AML-193 (cell line): ENCODE measurements at regions not wholly inside any gene's neighbourhood (a gene's known extent, or its start where the extent isn't known, plus 50 kb on each side); places are given as distances from the start of the nearest gene placed in this dataset.
A peak's percentile ranks its signal among the peaks of the same experiment; 100 is the strongest.
"Not testable (repeated sequence)": the region's sequence is repeated elsewhere in the genome, so short reads cannot be mapped to it uniquely, and the experiment has no call there.

Experiments
- DNase-seq, 2 experiments: peaks; one replicate each; lab custom pipeline; 2025; lab: John Stamatoyannopoulos, UW

DNA sequence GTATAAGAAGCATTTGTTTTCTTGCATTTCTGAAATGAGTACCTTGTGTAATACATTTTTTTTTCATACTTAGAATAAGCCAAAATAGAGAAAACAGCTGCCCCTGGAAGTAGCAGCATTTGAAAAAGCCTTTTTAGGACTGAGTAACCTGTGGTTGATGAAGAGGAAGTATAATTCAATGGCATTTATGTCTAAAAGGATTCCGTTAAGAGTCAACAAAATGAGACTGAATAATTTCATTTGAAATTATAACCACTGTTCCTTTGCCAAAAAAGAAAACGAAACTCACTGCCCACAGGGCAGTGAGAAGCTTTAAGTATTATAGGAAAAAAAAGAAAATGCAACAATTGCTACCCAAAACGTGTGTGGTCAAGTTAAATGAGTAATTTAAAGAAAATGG, 705.6 kb upstream of the PHF14 start:
- no peak for DNase-seq

DNA sequence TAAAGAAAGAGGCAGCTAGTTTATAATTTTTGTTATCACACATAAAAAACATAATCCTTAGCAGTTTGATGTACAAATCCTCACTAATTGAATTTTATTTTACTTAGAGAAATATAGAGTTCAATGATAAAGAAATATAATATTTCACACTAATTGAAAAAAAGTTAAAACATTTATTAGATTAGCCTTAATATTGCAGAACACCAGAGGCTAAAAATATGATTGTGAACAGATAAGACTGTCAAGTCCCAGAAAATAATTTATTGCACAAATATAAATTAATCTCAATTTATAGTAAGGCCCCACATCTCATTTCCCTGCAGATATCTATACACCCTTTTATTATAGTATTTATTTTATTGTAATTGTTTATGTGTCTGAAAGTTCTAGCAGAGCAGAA, 690.8 kb upstream of the PHF14 start:
- no peak for DNase-seq

DNA sequence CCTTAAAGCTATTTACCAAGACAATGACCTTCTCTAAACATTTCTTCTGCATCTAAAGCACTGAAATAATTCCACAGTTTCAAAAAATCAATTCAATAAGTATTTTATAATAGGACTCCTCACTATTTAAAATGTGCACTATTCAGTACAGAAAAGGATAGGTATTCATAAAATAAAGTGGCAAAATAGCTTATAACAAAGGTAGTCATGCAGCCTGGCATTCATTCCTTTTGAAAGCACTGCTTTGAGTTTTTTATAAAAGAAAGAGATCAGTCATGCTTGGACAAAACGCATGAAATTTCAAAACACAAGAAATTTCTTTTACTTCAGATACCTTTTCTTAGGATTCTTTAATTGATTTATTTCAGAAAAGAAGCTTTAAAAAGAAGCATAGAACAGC, 689.7 kb upstream of the PHF14 start:
- no peak for DNase-seq

DNA sequence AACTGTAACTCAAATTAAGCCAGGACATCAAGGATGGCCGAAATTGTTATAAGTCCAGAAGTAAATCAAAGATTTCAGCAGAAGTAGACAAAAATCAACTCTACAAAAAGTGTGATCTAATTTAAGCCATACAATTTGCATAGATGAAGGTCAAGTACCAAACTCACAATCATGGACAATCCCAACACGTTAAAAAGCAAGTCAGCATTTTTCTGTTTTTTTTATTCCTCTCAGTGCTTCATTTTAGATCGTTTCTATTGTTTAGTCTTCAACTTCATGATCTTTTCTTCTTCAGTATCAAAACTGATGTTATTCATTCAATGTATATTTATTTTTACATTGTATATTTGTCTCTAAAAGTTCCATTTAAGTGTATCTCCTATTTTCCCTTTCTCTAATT, 674.3 kb upstream of the PHF14 start:
- DNase-seq: no peak

DNA sequence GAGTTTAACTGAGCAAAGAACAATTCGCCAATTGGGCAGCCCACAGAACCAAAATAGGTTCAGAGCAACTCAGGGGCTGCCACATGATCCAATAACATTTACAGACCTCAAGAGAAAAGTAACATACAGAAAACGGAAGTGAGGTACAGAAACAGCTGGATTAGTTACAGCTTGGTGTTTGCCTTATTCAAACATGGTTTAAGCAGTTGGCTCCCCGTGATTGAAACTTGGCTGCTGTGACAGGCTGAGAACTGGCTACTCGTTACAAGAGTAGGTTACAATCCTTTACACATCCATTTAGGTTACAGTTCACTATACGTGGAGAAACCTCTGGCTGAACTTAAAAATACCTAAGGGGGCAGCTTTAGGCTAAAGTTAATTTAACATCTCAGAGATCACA, 673.1 kb upstream of the PHF14 start:
- no peak for DNase-seq

DNA sequence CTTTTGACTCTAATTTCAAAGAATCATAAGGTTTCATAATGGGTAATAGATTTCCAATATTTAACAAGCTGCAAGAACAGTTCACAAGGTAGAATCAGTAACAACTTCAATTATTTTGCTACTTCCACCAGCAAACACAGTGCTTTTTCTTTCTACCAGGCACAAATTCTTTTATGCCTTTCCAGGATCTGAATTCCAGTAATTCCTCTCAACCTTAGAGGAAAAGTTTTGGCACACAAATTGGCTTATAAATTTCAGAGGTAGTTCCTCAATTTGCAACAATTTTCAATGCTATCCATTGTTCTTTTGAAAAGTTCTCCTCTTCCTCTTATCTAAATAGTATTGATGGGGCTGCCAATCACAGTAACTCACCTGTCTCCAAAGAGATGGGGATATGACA, 665.4 kb upstream of the PHF14 start:
- DNase-seq: no peak

DNA sequence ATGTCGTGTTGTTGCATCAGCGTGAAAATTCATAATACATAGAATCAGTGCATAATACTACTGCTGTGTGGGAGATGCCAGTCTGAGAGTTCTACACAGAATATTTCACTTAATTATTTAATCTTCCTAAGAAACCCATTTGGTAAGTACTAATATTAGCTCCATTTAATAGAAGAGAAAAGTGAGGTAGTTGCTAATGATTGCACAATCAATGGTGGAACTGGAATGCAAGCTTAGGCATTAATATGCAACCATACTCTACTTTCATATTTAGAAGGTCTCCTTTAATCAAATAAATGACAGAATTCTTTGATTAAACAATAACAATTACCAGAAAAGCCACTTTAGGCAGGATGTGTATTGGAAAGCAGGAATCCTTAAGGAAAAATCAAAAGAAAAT, 660.7 kb upstream of the PHF14 start:
- no peak for DNase-seq

DNA sequence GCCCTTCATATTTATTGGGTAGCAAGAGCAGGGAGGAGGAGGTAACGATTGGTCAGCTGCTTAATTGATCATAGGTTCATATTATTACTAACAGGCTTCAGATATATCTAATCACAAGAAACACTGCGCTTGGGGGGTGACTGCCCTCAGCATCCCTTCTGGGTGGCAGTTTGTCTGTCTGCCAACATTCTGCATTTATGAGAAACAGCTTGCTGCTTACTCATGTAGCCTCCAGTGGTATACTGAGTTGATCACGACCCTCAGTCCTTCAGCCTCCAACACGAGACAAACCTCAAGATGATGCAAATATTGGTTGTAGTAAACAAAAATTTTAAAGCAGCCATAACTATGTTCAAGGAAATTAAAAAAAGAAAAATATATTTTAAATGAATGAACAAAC, 657.8 kb upstream of the PHF14 start:
- DNase-seq: no peak

DNA sequence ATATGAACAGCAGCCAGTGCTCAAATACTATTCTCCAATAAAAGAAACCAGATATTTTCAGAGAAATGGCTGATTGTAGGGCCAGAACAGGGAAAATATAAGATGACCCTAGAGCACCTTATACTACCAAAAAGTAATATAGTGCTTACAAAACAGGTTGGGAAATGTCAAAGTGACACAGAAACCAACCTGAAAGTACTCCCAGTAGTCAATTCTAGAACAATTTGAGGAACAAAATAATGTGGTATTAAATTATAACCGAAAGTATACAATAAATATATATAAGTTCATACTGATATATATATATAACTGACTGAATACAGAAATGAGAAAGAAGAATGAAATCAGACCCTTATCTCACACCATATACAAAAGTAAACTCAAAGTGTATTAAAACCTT, 657.2 kb upstream of the PHF14 start:
- DNase-seq: no peak

DNA sequence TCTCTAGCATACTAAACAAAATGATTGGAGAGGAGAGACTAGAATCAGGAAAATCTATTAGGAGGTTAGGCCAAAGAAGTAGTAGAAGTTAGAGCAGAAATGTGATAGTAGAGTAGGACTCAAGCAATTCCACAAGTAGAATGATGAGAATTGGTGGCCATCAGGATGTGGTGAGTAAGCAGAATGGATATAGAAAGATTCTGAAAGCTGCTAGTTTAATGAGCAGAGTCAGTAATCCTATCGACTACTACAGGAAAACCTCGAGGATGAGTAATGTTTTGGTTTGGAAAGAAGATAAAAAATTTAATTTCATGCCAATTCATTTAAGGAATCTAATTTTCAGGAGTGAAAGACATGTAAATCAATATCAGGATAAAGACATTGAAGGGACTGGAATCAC, 648.3 kb upstream of the PHF14 start:
- DNase-seq: no peak

DNA sequence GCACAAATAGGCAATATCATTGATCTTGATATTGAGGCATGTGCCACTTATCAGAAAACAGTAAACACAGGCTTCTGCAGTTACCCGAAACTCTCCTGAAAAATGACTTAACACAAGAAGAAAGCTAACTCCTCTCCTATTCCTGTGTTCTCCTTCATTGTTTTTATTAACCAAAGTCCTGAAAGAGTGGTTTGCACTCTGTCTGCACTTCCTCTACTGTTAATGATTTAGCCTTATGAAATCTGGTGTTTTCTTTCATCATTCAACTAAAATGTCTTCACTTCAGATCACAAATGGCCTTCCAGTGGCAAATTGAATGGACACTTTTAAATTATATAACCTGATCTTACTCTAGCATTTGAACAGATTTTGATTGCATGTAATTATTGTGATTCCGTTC, 630.6 kb upstream of the PHF14 start:
- no peak for DNase-seq

DNA sequence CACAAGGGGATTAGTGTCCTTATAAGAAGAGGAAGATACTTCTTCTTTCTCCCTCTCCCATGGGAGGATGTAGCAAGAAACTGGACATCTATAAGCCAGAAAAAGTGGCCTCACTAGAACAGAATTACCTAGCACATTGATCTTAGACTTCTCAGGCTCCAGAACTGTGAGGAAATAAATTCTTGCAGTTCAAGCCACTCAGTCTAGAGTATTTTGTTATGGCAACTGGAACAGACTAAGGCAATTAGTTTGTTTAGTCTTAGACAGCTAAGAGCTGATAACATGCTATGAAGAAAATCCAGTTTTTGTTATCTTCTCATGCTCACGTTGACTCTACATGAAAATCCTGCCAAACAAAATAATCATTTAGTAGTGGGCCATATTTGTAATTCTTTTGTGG, 627.6 kb upstream of the PHF14 start:
- DNase-seq: no peak

DNA sequence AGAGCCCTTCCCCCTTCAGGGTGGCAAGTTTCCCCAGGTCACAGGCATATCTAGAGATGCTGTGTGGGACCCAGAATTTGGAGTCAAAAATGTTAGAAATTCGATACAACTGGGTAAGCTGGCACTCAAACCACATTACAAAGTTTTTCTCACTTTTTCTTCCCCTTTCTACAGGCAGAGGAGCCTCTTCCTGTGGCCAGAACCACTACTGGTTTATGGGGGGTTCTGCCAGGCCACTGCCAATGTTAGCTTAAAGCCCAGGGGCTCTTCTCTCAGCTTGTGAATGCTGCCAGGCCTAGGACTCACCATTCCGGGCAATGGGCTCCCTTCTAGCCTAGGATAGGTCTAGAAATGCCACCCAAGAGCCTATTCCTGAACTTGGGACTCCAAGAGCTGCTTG, 617.9 kb upstream of the PHF14 start:
- DNase-seq: no peak

DNA sequence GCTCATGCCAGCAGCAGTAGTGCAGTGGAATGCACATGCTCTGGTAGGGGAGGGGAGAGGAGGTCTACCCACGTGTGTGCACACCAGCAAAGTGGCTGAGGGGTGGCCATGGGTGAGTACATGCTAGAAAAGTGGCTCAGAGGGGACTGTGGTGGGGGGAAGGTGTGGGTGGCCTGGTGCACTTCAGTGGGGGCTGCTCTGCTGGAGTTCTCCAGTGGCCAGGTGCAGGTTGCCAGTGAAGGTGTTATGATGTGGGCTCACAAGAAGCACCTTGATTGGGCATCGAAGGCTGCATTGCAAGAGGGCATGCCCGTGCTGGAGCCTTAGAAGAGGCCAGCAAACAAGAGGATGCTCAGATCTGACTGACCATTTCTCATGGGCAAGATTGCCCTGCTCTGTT, 613.6 kb upstream of the PHF14 start:
- DNase-seq: no peak

DNA sequence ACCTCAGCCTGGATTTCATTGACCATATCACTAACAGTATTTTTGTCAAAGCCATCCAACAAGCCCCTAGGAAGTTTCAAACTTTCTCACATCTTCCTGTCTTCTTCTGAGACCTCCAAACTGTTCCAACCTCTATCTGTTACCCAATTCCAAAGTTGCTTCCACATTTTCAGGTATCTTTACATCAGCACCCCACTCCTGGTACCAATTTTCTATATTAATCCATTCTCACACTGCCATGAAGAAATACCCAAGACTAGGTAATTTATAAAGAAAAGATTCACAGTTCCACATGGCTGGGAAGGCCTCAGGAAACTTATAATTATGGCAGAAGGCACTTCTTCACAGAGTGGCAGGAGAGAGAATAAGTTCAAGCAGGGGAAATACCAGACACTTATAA, 571.9 kb upstream of the PHF14 start:
- DNase-seq: no peak

DNA sequence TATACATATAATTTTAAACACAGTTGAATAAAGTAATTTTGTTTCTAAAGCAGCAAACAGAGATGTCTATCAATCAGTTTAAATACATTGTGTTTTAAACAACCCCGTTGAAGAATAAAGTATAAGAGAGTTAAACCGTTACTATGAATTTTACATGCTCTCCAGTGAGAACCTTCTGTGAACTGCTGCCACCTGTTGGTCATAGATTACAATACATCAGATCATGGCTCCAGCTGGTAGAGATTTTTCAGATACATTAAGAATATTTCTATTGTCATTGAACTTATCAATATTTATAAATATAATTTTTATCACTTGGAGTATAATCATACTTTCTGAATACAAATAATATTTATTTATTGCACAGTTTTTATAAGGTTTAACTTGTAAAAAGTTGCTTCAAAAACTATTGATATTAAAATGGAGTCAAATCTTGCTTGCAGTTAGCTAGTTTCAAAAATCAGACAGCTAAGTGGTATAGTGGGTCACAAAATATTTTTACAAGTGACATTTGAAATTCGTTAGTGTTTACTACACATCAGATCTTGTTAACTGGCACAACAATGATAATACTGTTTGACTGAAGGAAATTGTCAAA, 561.2 kb upstream of the PHF14 start:
- peak; percentile 23 to 24 for DNase-seq

DNA sequence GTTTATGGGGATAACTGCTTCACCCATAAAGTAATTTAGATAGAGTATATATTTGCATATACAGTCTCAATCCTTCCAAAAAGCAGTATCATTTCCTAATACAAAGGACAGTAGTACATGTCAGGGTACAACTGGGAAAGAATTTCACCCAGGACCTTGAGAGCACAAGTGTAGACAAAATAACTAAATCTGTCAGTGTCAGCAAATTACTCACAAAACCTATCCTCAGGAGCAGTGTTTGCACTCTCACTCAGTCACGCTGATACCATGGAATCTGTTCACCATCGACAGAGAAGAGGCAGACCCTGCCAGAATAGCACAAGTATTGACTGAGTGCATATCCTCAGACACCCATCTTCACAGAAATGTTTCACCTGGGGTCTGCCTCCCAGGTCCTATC, 554.7 kb upstream of the PHF14 start:
- DNase-seq: no peak

DNA sequence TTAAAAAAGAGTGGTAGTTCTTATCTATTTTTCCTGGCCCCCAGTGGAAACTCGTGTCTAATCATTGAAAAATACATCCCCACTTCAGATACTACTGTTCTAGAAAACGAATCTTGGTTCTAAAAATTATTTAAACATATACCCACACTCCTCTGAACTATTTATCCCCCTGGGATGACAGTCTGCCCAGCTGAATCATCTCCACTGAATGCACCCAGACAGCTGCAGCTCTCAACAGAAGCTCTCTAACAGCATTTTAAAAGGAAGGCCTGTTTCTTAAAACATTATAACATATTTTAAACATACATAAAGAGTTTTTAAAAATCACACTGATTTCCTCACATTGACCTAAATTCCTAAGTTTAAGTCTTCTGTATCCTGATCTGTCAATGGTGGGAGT, 544.6 kb upstream of the PHF14 start:
- DNase-seq: no peak

DNA sequence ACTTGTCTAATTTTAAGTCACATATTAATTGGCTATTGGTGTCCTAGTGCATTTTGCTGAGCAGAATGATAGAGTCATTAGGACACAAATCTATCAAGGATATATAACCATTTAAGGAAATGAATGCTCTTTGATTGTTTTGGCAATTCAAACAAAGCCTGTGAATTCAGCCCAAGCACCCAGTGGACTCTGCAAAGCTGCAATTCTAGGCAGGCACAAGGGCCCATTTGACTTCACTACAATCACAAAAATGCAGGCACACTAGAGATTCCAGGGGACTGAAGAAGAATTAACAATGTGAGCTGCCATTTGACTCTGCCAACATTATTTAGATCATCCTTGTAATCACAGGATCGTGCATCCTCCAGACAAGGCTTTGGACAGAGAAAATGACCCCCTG, 544.2 kb upstream of the PHF14 start:
- no peak for DNase-seq

DNA sequence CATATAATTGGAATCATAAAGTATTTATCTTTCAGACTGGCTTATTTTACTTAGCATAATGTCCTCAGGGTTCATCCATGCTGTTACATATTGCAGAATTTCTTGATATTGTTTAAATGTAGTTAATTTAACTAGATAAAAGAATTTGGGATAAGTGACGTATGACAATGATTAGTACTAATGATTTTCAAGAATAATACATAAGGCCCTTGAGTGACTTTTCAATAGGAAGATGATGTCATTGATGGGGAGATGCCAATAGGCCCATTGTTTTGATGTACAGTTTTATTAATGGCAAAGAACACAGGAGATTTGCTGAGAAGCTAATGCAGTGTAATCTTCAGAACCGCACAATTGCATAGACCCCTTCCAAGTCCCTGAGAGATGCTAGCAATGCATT, 537.4 kb upstream of the PHF14 start:
- DNase-seq: no peak

DNA sequence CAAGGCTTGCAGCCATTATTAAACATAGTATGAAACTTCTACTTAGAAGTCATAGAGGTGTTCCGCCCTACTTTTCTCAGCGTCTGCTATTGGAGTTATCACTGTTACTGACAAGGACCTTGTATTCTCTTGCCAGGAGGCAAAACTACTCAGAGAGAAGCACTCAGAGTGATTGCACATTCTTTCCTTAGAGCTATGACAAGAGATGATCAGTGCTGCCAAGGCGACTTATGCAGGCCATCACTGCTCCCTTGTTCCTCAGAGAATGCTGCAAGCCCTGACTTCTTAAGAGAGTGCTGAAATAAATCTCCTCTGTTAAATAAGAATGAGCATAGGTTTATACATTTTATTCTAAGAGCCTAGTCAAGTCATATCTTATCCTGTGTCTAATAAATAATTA, 534.6 kb upstream of the PHF14 start:
- DNase-seq: no peak

DNA sequence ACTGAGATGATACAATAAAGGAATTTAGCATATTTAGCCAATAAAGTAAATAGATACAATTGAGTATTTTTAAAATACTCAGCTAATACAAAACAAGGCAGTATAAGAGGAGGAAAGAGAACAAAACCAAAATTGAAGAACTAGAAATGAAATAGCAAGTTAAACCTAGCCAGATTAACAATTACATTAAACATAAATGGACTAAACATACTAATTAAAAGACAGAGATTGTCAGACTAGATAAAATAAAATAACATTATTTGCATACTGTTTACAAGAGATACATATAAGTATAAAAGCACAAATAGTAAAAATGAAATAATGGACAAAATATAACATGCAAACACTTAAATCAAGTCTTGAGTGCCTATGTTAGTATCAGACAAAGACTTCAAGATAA, 517.7 kb upstream of the PHF14 start:
- DNase-seq: no peak

DNA sequence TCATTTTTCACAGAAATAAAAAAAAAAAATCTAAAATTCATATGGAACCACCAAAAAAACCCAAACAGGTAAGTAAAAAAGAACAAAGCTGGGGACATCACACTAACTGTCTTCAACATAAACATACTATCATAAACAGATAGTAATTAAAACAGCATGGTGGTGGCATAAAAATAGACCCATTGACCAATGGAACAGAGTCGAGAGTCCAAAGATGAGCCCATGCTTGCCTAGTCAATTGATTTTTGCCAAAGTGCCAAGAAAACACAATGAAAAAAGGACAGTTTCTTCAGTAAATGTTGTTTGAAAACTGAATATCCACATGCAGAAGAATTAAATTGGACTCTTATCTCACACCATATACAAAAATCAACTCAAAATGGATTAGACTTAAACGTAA, 513.2 kb upstream of the PHF14 start:
- no peak for DNase-seq

DNA sequence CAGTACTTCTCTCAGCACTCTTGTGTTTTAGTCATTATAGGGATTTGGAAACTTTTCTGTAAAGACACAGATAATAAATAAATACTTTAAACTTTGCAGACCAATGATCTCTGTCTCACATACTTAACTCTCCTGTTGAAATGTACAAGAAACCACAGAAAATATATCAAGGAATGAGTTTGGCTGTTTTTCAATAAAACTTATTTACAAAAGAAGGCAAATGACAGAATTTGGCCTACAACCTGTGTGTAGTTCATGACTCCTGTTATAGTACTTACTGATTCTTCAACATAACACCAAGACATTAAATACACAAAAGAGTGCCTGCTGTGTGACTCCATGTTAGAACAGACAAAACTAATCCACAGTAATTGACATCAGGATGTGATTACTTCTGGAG, 510.0 kb upstream of the PHF14 start:
- DNase-seq: no peak

DNA sequence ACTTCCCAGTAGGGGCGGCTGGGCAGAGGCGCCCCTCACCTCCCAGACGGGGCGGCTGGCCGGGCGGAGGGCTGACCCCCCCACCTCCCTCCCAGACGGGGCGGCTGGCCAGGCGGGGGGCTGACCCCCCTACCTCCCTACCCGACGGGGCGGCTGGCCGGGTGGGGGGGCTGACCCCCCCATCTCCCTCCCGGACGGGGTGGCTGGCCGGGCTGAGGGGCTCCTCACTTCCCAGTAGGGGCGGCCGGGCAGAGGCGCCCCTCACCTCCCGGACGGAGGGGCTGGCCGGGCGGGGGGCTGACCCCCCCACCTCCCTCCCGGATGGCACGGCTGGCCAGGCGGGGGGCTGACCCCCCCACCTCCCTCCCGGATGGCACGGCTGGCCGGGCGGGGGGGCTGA, 508.1 kb upstream of the PHF14 start:
- DNase-seq: not testable (repeated sequence)
